ENCODE measurements at regions not wholly inside any gene's neighbourhood (a gene's known extent, or its start where the extent isn't known, plus 50 kb on each side); places are given as distances from the start of the nearest gene placed in this dataset.

DNA sequence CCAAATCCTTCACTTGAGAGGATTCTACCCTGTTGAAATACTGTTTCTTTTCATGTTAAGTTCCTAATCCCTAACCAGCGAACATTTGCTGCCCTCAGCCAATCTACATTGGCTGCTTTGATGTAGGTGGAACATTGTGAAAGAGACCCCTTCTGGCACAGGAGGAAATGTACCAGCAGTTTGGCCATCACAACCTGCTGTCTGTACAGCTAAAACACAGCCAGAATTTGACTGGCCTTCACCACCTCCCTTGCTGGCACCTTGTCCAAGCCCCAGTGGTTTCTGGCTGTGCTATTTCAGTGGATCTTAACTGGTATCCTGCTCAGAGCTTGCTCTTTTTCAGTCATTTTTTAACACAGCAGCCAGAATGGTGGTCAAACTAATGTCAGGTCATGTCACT is 202.1 kb upstream of the EPHA7 start:
- Histone ChIP-seq H3K9me3 (no peaks in the 10 kb centered on the region), H3K27ac (replicated peaks in 1 of 4) (no peak overlapping the region), H3K36me3 (no peaks in the 10 kb centered on the region), H3K4me3 (no peak overlapping the region), H3K27me3 (no peaks in the 10 kb centered on the region), H3K4me1 (peaks cover 0 to 7% (median 0%) of the 10 kb centered on the region in 4 donors)
- 75% methylated on average over 1 of the region's 1 CpG for WGBS
- TF ChIP-seq POLR2A (IDR thresholded peaks at IDR 0.05; ENCODE audit: low read depth), result no peak
- no peak for TF ChIP-seq EP300 (IDR thresholded peaks at IDR 0.05)
- intact Hi-C loops (cut with DNase I), result no loop called here
- DNase-seq (ENCODE audit: extremely low spot score), result no peak

DNA sequence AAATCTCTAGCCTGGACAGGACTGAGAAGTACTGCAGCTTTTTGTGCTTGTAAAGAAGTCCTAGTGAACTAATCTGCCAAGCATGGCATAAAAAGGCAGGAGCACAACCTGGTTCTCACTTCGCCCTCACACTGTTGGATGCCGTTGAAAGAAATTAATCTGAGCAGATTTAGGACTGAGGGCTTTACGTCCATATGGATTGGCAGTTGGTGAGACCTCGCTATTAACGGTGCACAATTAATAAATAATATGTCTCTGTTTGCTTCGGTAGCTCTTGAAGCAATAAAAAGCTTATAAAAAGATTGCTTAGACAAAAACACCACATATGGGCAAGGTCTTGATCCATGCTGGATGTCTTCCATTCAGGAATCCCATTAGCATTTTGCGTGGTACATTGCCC is 185.6 kb upstream of the EPHA7 start:
- Histone ChIP-seq H3K36me3 (no peaks in the 10 kb centered on the region), H3K27ac (replicated peaks in 1 of 4) (no peak overlapping the region), H3K4me3 (no peak overlapping the region), H3K9me3 (no peaks in the 10 kb centered on the region), H3K4me1 (no peaks in the 10 kb centered on the region), H3K27me3 (no peaks in the 10 kb centered on the region)
- no peak for TF ChIP-seq CTCF (IDR thresholded peaks at IDR 0.05)
- TF ChIP-seq EP300 (IDR thresholded peaks at IDR 0.05), result no peak
- TF ChIP-seq POLR2AphosphoS5 (IDR thresholded peaks at IDR 0.05), result no peak
- no peak for TF ChIP-seq POLR2A (IDR thresholded peaks at IDR 0.05; ENCODE audit: low read depth)
- 94% methylated on average over 7 of the region's 7 CpGs for WGBS
- DNase-seq (ENCODE audit: extremely low spot score), result no peak
- intact Hi-C loops (cut with DNase I), result no loop called here

DNA sequence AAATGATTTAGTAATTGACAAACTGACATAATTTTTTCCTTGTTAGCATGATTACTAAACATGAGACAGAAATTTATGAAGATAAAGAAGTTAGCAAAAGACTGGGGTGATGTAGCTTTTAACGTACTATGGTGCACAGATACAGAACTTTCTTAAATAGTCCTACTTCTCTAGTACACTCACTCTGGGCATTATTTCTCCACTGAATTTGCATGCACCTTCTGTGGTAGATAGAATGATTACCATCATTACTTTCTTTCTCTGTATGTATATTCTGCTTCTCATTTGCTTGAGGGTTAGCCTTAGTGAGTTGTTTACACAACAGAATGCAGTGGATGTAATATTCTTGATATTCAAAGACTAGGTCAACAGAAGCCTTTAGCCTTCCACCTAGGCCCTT is 173.1 kb upstream of the EPHA7 start:
- H3K27me3 ChIP-seq, result no peaks in the 10 kb centered on the region
- TF ChIP-seq POLR2A (IDR thresholded peaks at IDR 0.05; ENCODE audit: low read depth), result no peak
- TF ChIP-seq EP300 (IDR thresholded peaks at IDR 0.05), result no peak
- TF ChIP-seq CTCF (IDR thresholded peaks at IDR 0.05), result no peak
- no peak for TF ChIP-seq POLR2AphosphoS5 (IDR thresholded peaks at IDR 0.05)
- no peak overlapping the region for H3K4me3 ChIP-seq
- WGBS, result 94% methylated on average over 1 of the region's 1 CpG
- no peaks in the 10 kb centered on the region for H3K36me3 ChIP-seq
- intact Hi-C loops (cut with DNase I), result no loop called here
- H3K4me1 ChIP-seq, result no peaks in the 10 kb centered on the region
- H3K9me3 ChIP-seq, result no peaks in the 10 kb centered on the region
- DNase-seq (ENCODE audit: extremely low spot score), result no peak
- no peak overlapping the region for H3K27ac ChIP-seq (replicated peaks in 1 of 4)

DNA sequence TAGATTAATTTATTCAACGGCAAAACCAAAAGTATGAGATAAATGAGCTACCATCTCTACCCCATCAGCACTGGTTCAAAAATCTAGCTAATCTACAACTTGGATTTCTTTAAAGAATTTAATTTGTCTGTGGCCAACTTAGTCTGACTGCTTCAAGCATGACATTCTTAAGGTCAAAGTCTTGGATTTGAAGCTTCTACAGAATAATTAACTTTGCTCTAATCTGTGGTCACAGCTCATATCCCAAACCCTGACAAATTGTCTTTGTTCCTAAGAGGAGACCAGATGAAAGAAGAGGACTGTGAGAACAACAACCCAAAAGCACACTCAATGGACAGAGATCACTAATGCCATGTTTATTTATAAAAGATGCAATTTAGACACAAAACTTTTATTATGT is 166.9 kb upstream of the EPHA7 start:
- no peaks in the 10 kb centered on the region for H3K4me1 ChIP-seq
- no peaks in the 10 kb centered on the region for H3K27me3 ChIP-seq
- H3K9me3 ChIP-seq, result no peaks in the 10 kb centered on the region
- no peak for DNase-seq (ENCODE audit: extremely low spot score)
- H3K36me3 ChIP-seq, result no peaks in the 10 kb centered on the region
- intact Hi-C loops (cut with DNase I), result no loop called here
- 39% methylated on average over 1 of the region's 1 CpG for WGBS
- H3K4me3 ChIP-seq, result no peak overlapping the region
- TF ChIP-seq CTCF (IDR thresholded peaks at IDR 0.05), result no peak
- no peak for TF ChIP-seq POLR2A (IDR thresholded peaks at IDR 0.05; ENCODE audit: low read depth)
- no peak for TF ChIP-seq EP300 (IDR thresholded peaks at IDR 0.05)
- TF ChIP-seq POLR2AphosphoS5 (IDR thresholded peaks at IDR 0.05), result no peak
- no peak overlapping the region for H3K27ac ChIP-seq (replicated peaks in 1 of 4)

DNA sequence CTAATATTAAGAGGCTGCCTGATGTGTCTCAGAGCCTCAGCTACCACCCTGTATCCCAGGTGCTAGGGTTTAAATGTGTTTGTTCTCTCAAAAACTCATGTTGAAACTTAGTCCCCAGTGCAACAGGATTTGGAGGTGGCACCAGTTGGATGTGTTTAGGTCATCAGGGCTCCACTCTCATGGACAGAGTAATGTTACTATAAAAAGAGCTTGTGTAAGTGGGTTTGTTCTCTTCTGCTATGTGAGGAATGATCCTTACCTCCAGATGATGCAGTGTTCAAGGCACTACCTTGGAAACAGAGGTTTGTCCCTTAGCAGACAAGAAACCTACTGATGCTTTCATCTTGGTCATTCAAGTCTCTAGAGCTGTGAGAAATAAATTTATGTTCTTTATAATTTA is 164.9 kb upstream of the EPHA7 start:
- intact Hi-C loops (cut with DNase I), result no loop called here
- TF ChIP-seq POLR2A (IDR thresholded peaks at IDR 0.05; ENCODE audit: low read depth) (no peak), POLR2AphosphoS5 (IDR thresholded peaks at IDR 0.05) (no peak), CTCF (IDR thresholded peaks at IDR 0.05) (no peak), EP300 (IDR thresholded peaks at IDR 0.05) (no peak)

More for the DNA sequence above, 164.9 kb upstream of the EPHA7 start:
- H3K9me3 ChIP-seq, result no peaks in the 10 kb centered on the region
- no peaks in the 10 kb centered on the region for H3K27me3 ChIP-seq
- H3K36me3 ChIP-seq, result no peaks in the 10 kb centered on the region
- H3K27ac ChIP-seq (replicated peaks in 1 of 4), result no peak overlapping the region
- DNase-seq (ENCODE audit: extremely low spot score), result no peak
- no peak overlapping the region for H3K4me3 ChIP-seq
- peaks cover 0 to 6% (median 0%) of the 10 kb centered on the region in 4 donors for H3K4me1 ChIP-seq
